HCT116 (cell line): ENCODE measurements at regions not wholly inside any gene's neighbourhood (a gene's known extent, or its start where the extent isn't known, plus 50 kb on each side); places are given as distances from the start of the nearest gene placed in this dataset.
"Not testable (repeated sequence)": the region's sequence is repeated elsewhere in the genome, so short reads cannot be mapped to it uniquely, and the experiment has no call there.

Experiments
- ATAC-seq: fragments of 200-7000 bp; cut with Tn5 transposase; 2 replicates; pipeline ENCODE4 v1.9.1; 2020; ENCODE audit warnings: mild to moderate bottlenecking, moderate library complexity
- BruUV-seq: library from RNA; stranded (reverse); fragments of 400-500 nt; replicated peaks from 2 replicates; lab custom pipeline; 2021; lab: Mats Ljungman, UMichigan
- CTCF ChIA-PET: fragments of 300-600 bp; sonication (Branson Sonifier 250); formaldehyde crosslinking; loops from one replicate; lab custom pipeline; 2021; ENCODE audit warnings: antibody characterized with exemption; lab: Charles Lee
- POLR2A ChIA-PET: fragments of 300-600, 350-600 bp; sonication (Branson Sonifier 250); formaldehyde crosslinking; loops from one replicate; lab custom pipeline; 2021; ENCODE audit warnings: antibody characterized with exemption; lab: Charles Lee
- RAD21 ChIA-PET, 2 experiments: fragments of 300-600 bp; sonication (Branson Sonifier 250); formaldehyde crosslinking; loops; one replicate each; lab custom pipeline; 2023; ENCODE audit warnings: low total read pairs in 2 of 2; ENCODE audit not compliant: uncharacterized antibody in 2 of 2, unreplicated experiment in 2 of 2, low non-redundant PET in 1 of 2; lab: Charles Lee
- DNase-seq: peaks from one replicate; pipeline ENCODE4 v3.0.0-alpha.2; 2010; ENCODE audit warnings: low read depth, low spot score
- H2AFZ ChIP-seq: fragments of 200-600 bp; shearing (Covaris generic), sonication (generic); 2 replicates; pipeline ENCODE4 v1.6.1; 2017; ENCODE audit warnings: low read depth, mixed run types, mixed read lengths, antibody characterized with exemption, low read length; ENCODE audit not compliant: poor library complexity, severe bottlenecking
- H3K27ac ChIP-seq: 2 replicates; pipeline ENCODE4 v1.5.1; 2012; ENCODE audit warnings: low read depth, low read length
- H3K27me3 ChIP-seq: fragments of 200-600 bp; sonication (generic); 2 replicates; pipeline ENCODE4 v1.6.1; 2016; ENCODE audit warnings: mixed run types, low read length, mixed read lengths; ENCODE audit not compliant: insufficient read depth
- H3K36me3 ChIP-seq, 2 experiments: fragments of 200-500 bp in 1 of 2; fragments of 200-600 bp in 1 of 2; sonication (Bioruptor generic) in 1 of 2; sonication (generic) in 1 of 2; 2 replicates each; pipeline versions ENCODE4 v1.5.1 to v1.6.1; 2014 to 2016; ENCODE audit warnings: low read length in 2 of 2, inconsistent platforms in 1 of 2, mixed read lengths in 1 of 2, mixed run types in 1 of 2; ENCODE audit not compliant: insufficient read depth in 2 of 2, control insufficient read depth in 1 of 2
- H3K4me1 ChIP-seq, 2 experiments: fragments of 200-600 bp in 1 of 2; sonication (generic) in 1 of 2; 2 replicates each; pipeline versions ENCODE4 v1.5.1 to v1.6.1; 2012 to 2017; ENCODE audit warnings: low read length in 2 of 2, inconsistent platforms in 1 of 2, mild to moderate bottlenecking in 1 of 2, mixed read lengths in 1 of 2, mixed run types in 1 of 2, moderate library complexity in 1 of 2; ENCODE audit not compliant: insufficient read depth in 2 of 2, control insufficient read depth in 1 of 2
- H3K4me2 ChIP-seq: fragments of 200-600 bp; sonication (generic); 2 replicates; pipeline ENCODE4 v1.6.1; 2017; ENCODE audit warnings: mixed run types, low read length, mixed read lengths
- H3K4me3 ChIP-seq, 2 experiments: fragments of 200-600 bp in 1 of 2; sonication (generic) in 1 of 2; replicated peaks in 1 of 2; 2 replicates each; pipeline ENCODE4 v1.5.1; 2011 to 2016; ENCODE audit warnings: low read length in 2 of 2, control low read depth in 1 of 2, low read depth in 1 of 2, mild to moderate bottlenecking in 1 of 2, mixed read lengths in 1 of 2, mixed run types in 1 of 2
- H3K79me2 ChIP-seq: fragments of 200-600 bp; sonication (generic); 2 replicates; pipeline ENCODE4 v1.6.1; 2017; ENCODE audit warnings: mild to moderate bottlenecking, mixed run types, low read length, moderate library complexity, mixed read lengths; ENCODE audit not compliant: insufficient read depth
- H3K9ac ChIP-seq: fragments of 200-600 bp; sonication (generic); 2 replicates; pipeline ENCODE4 v1.6.1; 2016; ENCODE audit warnings: low read length, mixed read lengths
- H3K9me2 ChIP-seq: fragments of 200-600 bp; sonication (generic), shearing (Covaris generic); 2 replicates; pipeline ENCODE4 v1.6.1; 2017; ENCODE audit warnings: mixed run types, mild to moderate bottlenecking, moderate library complexity; ENCODE audit not compliant: insufficient read depth
- H3K9me3 ChIP-seq, 2 experiments: fragments of 200-500 bp in 1 of 2; fragments of 200-600 bp in 1 of 2; sonication (Bioruptor generic) in 1 of 2; sonication (generic) in 1 of 2; 2 replicates each; pipeline ENCODE4 v1.6.1; 2014 to 2017; ENCODE audit warnings: low read length in 2 of 2, mixed read lengths in 2 of 2, inconsistent platforms in 1 of 2, low read depth in 1 of 2, mild to moderate bottlenecking in 1 of 2, mixed run types in 1 of 2, moderate library complexity in 1 of 2; ENCODE audit not compliant: control insufficient read depth in 1 of 2, insufficient read depth in 1 of 2
- H4K20me1 ChIP-seq: fragments of 200-600 bp; sonication (generic), shearing (Covaris generic); 2 replicates; pipeline ENCODE4 v1.6.1; 2017; ENCODE audit warnings: mixed run types, mild to moderate bottlenecking, moderate library complexity; ENCODE audit not compliant: insufficient read depth
- ATF3 ChIP-seq: IDR thresholded peaks from 2 replicates; pipeline ENCODE4 v1.6.1; 2012
- CBX3 ChIP-seq: IDR thresholded peaks from 2 replicates; pipeline ENCODE4 v1.6.1; 2012; ENCODE audit warnings: low read depth
- CEBPB ChIP-seq: IDR thresholded peaks from 2 replicates; pipeline ENCODE4 v1.6.1; 2012; ENCODE audit warnings: low read depth
- CTCF ChIP-seq, 3 experiments: fragments of 200-600 bp in 1 of 3; sonication (generic) in 1 of 3; IDR thresholded peaks in 2 of 3; conservative IDR thresholded peaks in 1 of 3; 2 replicates each; pipeline ENCODE4 v1.5.1; 2012 to 2017; ENCODE audit warnings: low read depth in 2 of 3, low read length in 2 of 3, antibody characterized with exemption in 1 of 3, borderline replicate concordance in 1 of 3, control low read depth in 1 of 3, mild to moderate bottlenecking in 1 of 3, mixed read lengths in 1 of 3, mixed run types in 1 of 3, moderate library complexity in 1 of 3; ENCODE audit not compliant: insufficient read depth in 1 of 3
- EGR1 ChIP-seq: IDR thresholded peaks from 2 replicates; pipeline ENCODE4 v1.6.1; 2012; ENCODE audit warnings: low read depth
- ELF1 ChIP-seq: IDR thresholded peaks from 2 replicates; pipeline ENCODE4 v1.6.1; 2012; ENCODE audit warnings: low read depth, borderline replicate concordance
- FOSL1 ChIP-seq: IDR thresholded peaks from 2 replicates; pipeline ENCODE4 v1.6.1; 2012; ENCODE audit warnings: low read depth
- JUND ChIP-seq: IDR thresholded peaks from 2 replicates; pipeline ENCODE4 v1.6.1; 2012
- MAX ChIP-seq: IDR thresholded peaks from 2 replicates; pipeline ENCODE4 v1.6.1; 2012
- RAD21 ChIP-seq: IDR thresholded peaks from 2 replicates; pipeline ENCODE4 v1.6.1; 2012; ENCODE audit warnings: low read depth, mild to moderate bottlenecking
- SIN3A ChIP-seq: IDR thresholded peaks from 2 replicates; pipeline ENCODE4 v1.6.1; 2012; ENCODE audit warnings: low read depth
- SP1 ChIP-seq: IDR thresholded peaks from 2 replicates; pipeline ENCODE4 v1.6.1; 2012; ENCODE audit warnings: low read depth
- TCF7L2 ChIP-seq: IDR thresholded peaks from 2 replicates; pipeline ENCODE4 v1.7.0; 2011; ENCODE audit warnings: borderline replicate concordance, inconsistent platforms; ENCODE audit not compliant: insufficient read depth, insufficient read length; ENCODE audit errors: extremely low read depth
- YY1 ChIP-seq: IDR thresholded peaks from 2 replicates; pipeline ENCODE4 v1.6.1; 2011; ENCODE audit warnings: low read length, low read depth, moderate library complexity, mild to moderate bottlenecking; ENCODE audit not compliant: insufficient replicate concordance; ENCODE audit errors: extremely low read depth
- ZBTB33 ChIP-seq: IDR thresholded peaks from 2 replicates; pipeline ENCODE4 v1.6.1; 2011; ENCODE audit warnings: mild to moderate bottlenecking, low read length, moderate library complexity; ENCODE audit not compliant: insufficient replicate concordance; ENCODE audit errors: extremely low read depth
- ZNF274 ChIP-seq: fragments of 200-500 bp; sonication (Bioruptor generic); IDR thresholded peaks from 2 replicates; pipeline ENCODE4 v1.6.1; 2014; ENCODE audit warnings: mild to moderate bottlenecking, low read depth, low read length, inconsistent platforms
- intact Hi-C: fragments of 100-400 bp; cut with micrococcal nuclease; formaldehyde crosslinking; loops from 2 replicates; pipeline ENCODE4 v1.10.0; 2022

- no peaks in the 10 kb centered on the region for H3K9me2 ChIP-seq
- no peaks in the 10 kb centered on the region for H3K9me3 ChIP-seq
- ATAC-seq: no peak
- RAD21 ChIA-PET: no interaction called here
- TF ChIP-seq SIN3A (no peak), CBX3 (no peak), ELF1 (no peak), FOSL1 (no peak), JUND (no peak), ZNF274 (no peak), CTCF (IDR thresholded peaks at IDR 0.05 in 2 of 3, conservative IDR thresholded peaks at IDR 0.05 in 1 of 3; ENCODE audit: borderline replicate concordance in 1 of 3, insufficient read depth in 1 of 3, low read depth in 2 of 3, low read length in 2 of 3) (no peak), EGR1 (no peak), MAX (no peak), YY1 (no peak), ATF3 (no peak), TCF7L2 (no peak), RAD21 (no peak), CEBPB (no peak), ZBTB33 (no peak), SP1 (no peak)
- TF ChIP-seq, all 23 proteins: peak for 0
- DNase-seq: no peak
- H4K20me1 ChIP-seq: no peaks in the 10 kb centered on the region
- no peaks in the 10 kb centered on the region for H3K4me1 ChIP-seq
- no peak overlapping the region for H3K9ac ChIP-seq
- intact Hi-C loops: no loop called here
- H3K4me3 ChIP-seq: no peak overlapping the region
- ChIA-PET POLR2A (no interaction called here), CTCF (no interaction called here)
- no peak overlapping the region for H3K4me2 ChIP-seq
- no peaks in the 10 kb centered on the region for H3K79me2 ChIP-seq
- H3K27me3 ChIP-seq: no peaks in the 10 kb centered on the region
- no peak overlapping the region for H3K27ac ChIP-seq
- no peak overlapping the region for H2AFZ ChIP-seq
- no TSS peak for BruUV-seq
- H3K36me3 ChIP-seq: no peaks in the 10 kb centered on the region
These were observed 238.8 kb downstream of the ACTR3 start for GRCh38 chr2:114128725-114129124.

- H2AFZ ChIP-seq, H3K4me2 ChIP-seq, BruUV-seq, POLR2A ChIA-PET, RAD21 ChIA-PET, H4K20me1 ChIP-seq, intact Hi-C loops, H3K79me2 ChIP-seq, H3K4me3 ChIP-seq, ATAC-seq, H3K9me2 ChIP-seq, H3K27ac ChIP-seq, CTCF ChIA-PET, H3K27me3 ChIP-seq, H3K36me3 ChIP-seq, H3K4me1 ChIP-seq, DNase-seq, H3K9me3 ChIP-seq, H3K9ac ChIP-seq: not testable (repeated sequence)
These were observed 242.2 kb downstream of the ACTR3 start for GRCh38 chr2:114132050-114132449.
